Adipocyte (in vitro differentiated cells): ENCODE measurements at regions not wholly inside any gene's neighbourhood (a gene's known extent, or its start where the extent isn't known, plus 50 kb on each side); places are given as distances from the start of the nearest gene placed in this dataset.

ENCODE experiments used
- DNase-seq: peaks from one replicate; pipeline ENCODE4 v3.0.0-alpha.2; 2015; ENCODE audit warnings: low read depth
- H3K27me3 ChIP-seq: replicated peaks from 2 replicates; pipeline ENCODE4 v1.7.0; 2013; ENCODE audit warnings: mild to moderate bottlenecking, low read length, moderate library complexity; ENCODE audit not compliant: control insufficient read depth, insufficient read depth
- H3K36me3 ChIP-seq: 2 replicates; pipeline ENCODE4 v1.7.0; 2013; ENCODE audit warnings: low read length, mild to moderate bottlenecking, moderate library complexity; ENCODE audit not compliant: control insufficient read depth, insufficient read depth, severe bottlenecking
- H3K4me1 ChIP-seq: 2 replicates; pipeline ENCODE4 v1.7.0; 2013; ENCODE audit warnings: mild to moderate bottlenecking, low read length, moderate library complexity; ENCODE audit not compliant: control insufficient read depth, insufficient read depth
- H3K4me3 ChIP-seq: 2 replicates; pipeline ENCODE4 v1.7.0; 2013; ENCODE audit warnings: mild to moderate bottlenecking, low read length, moderate library complexity
- H3K9ac ChIP-seq: 2 replicates; pipeline ENCODE4 v1.7.0; 2013; ENCODE audit warnings: mild to moderate bottlenecking, low read length, moderate library complexity
- H3K9me3 ChIP-seq: 2 replicates; pipeline ENCODE4 v1.7.0; 2013; ENCODE audit warnings: mild to moderate bottlenecking, low read length, moderate library complexity; ENCODE audit not compliant: control insufficient read depth

- DNase-seq = no peak
- H3K9ac ChIP-seq = no peak overlapping the region
- H3K36me3 ChIP-seq = no peaks in the 10 kb centered on the region
- no peak overlapping the region for H3K4me3 ChIP-seq
- no peaks in the 10 kb centered on the region for H3K9me3 ChIP-seq
- H3K27me3 ChIP-seq = no peaks in the 10 kb centered on the region
- H3K4me1 ChIP-seq = peaks cover 4% of the 10 kb centered on the region
These were observed 530.5 kb downstream of the NOVA1 start for GRCh38 chr14:26067341-26067740.

GRCh38 chr14:26056036-26056616 is 541.7 kb downstream of the NOVA1 start:
- H3K4me1 ChIP-seq = no peaks in the 10 kb centered on the region
- H3K27me3 ChIP-seq = no peaks in the 10 kb centered on the region
- H3K4me3 ChIP-seq = no peak overlapping the region
- H3K36me3 ChIP-seq = no peaks in the 10 kb centered on the region
- H3K9ac ChIP-seq = no peak overlapping the region
- peaks cover 2% of the 10 kb centered on the region for H3K9me3 ChIP-seq
- no peak for DNase-seq

- H3K4me3 ChIP-seq = no peak overlapping the region
- no peaks in the 10 kb centered on the region for H3K36me3 ChIP-seq
- no peak overlapping the region for H3K9ac ChIP-seq
- no peak for DNase-seq
- no peaks in the 10 kb centered on the region for H3K4me1 ChIP-seq
- H3K27me3 ChIP-seq = no peaks in the 10 kb centered on the region
- H3K9me3 ChIP-seq = no peaks in the 10 kb centered on the region
These were observed 565.5 kb downstream of the NOVA1 start for GRCh38 chr14:26032348-26032747.

- no peaks in the 10 kb centered on the region for H3K36me3 ChIP-seq
These were observed 571.4 kb downstream of the NOVA1 start for GRCh38 chr14:26026384-26026783.

GRCh38 chr14:26023967-26024366 is 573.9 kb downstream of the NOVA1 start:
- H3K9me3 ChIP-seq = no peaks in the 10 kb centered on the region
- no peak for DNase-seq
- no peaks in the 10 kb centered on the region for H3K36me3 ChIP-seq
- H3K4me3 ChIP-seq = no peak overlapping the region
- no peaks in the 10 kb centered on the region for H3K4me1 ChIP-seq
- no peaks in the 10 kb centered on the region for H3K27me3 ChIP-seq
- no peak overlapping the region for H3K9ac ChIP-seq

More at GRCh38 chr14:26026384-26026783, 571.4 kb downstream of the NOVA1 start:
- DNase-seq = no peak
- Histone ChIP-seq H3K4me3 (no peak overlapping the region), H3K9ac (no peak overlapping the region), H3K4me1 (no peaks in the 10 kb centered on the region), H3K27me3 (no peaks in the 10 kb centered on the region), H3K9me3 (no peaks in the 10 kb centered on the region)

GRCh38 chr14:26021759-26022158 is 576.1 kb downstream of the NOVA1 start:
- Histone ChIP-seq H3K36me3 (no peaks in the 10 kb centered on the region), H3K9ac (no peak overlapping the region), H3K9me3 (no peaks in the 10 kb centered on the region), H3K4me1 (no peaks in the 10 kb centered on the region), H3K4me3 (no peak overlapping the region), H3K27me3 (no peaks in the 10 kb centered on the region)
- DNase-seq = no peak

- no peaks in the 10 kb centered on the region for H3K27me3 ChIP-seq
- H3K4me1 ChIP-seq = no peaks in the 10 kb centered on the region
- no peak overlapping the region for H3K9ac ChIP-seq
- peaks cover 2% of the 10 kb centered on the region for H3K9me3 ChIP-seq
- no peak overlapping the region for H3K4me3 ChIP-seq
- no peaks in the 10 kb centered on the region for H3K36me3 ChIP-seq
- DNase-seq = no peak
These were observed 580.6 kb downstream of the NOVA1 start for GRCh38 chr14:26017270-26017669.

GRCh38 chr14:26008290-26008689 is 589.5 kb downstream of the NOVA1 start:
- no peaks in the 10 kb centered on the region for H3K9me3 ChIP-seq
- no peak for DNase-seq
- H3K36me3 ChIP-seq = no peaks in the 10 kb centered on the region
- H3K9ac ChIP-seq = no peak overlapping the region
- H3K4me3 ChIP-seq = no peak overlapping the region
- no peaks in the 10 kb centered on the region for H3K4me1 ChIP-seq
- no peaks in the 10 kb centered on the region for H3K27me3 ChIP-seq

GRCh38 chr14:26004342-26004741 is 593.5 kb downstream of the NOVA1 start:
- H3K4me1 ChIP-seq = no peaks in the 10 kb centered on the region
- no peak overlapping the region for H3K9ac ChIP-seq
- H3K4me3 ChIP-seq = no peak overlapping the region
- H3K27me3 ChIP-seq = no peaks in the 10 kb centered on the region
- H3K36me3 ChIP-seq = no peaks in the 10 kb centered on the region
- DNase-seq = no peak
- H3K9me3 ChIP-seq = no peaks in the 10 kb centered on the region

GRCh38 chr14:25993830-25994229 is 604.0 kb downstream of the NOVA1 start:
- no peak overlapping the region for H3K9ac ChIP-seq
- DNase-seq = no peak
- H3K27me3 ChIP-seq = no peaks in the 10 kb centered on the region
- H3K4me1 ChIP-seq = no peaks in the 10 kb centered on the region
- H3K36me3 ChIP-seq = no peaks in the 10 kb centered on the region
- no peak overlapping the region for H3K4me3 ChIP-seq
- no peaks in the 10 kb centered on the region for H3K9me3 ChIP-seq

GRCh38 chr14:25988536-25988935 is 609.3 kb downstream of the NOVA1 start:
- Histone ChIP-seq H3K27me3 (no peaks in the 10 kb centered on the region), H3K36me3 (no peaks in the 10 kb centered on the region), H3K9me3 (no peaks in the 10 kb centered on the region), H3K4me3 (no peak overlapping the region), H3K9ac (no peak overlapping the region), H3K4me1 (no peaks in the 10 kb centered on the region)
- no peak for DNase-seq

GRCh38 chr14:25955772-25956171 is 642.1 kb downstream of the NOVA1 start:
- no peak for DNase-seq
- Histone ChIP-seq H3K27me3 (no peaks in the 10 kb centered on the region), H3K9me3 (no peaks in the 10 kb centered on the region), H3K9ac (no peak overlapping the region), H3K36me3 (no peaks in the 10 kb centered on the region), H3K4me3 (no peak overlapping the region), H3K4me1 (peaks cover 3% of the 10 kb centered on the region)
